Neural crest cell (in vitro differentiated cells): ENCODE measurements at regions not wholly inside any gene's neighbourhood (a gene's known extent, or its start where the extent isn't known, plus 50 kb on each side); places are given as distances from the start of the nearest gene placed in this dataset.

ENCODE experiments used
- DNase-seq: peaks from one replicate; pipeline ENCODE4 v3.0.0; 2021; ENCODE audit warnings: low read depth, mixed read lengths, low spot score
- H3K27ac Mint-ChIP-seq: one replicate; pipeline ENCODE4 v1.8.0; 2021; ENCODE audit warnings: mild to moderate bottlenecking, mixed read lengths; ENCODE audit not compliant: unreplicated experiment
- H3K27me3 Mint-ChIP-seq: 2 replicates; pipeline ENCODE4 v1.8.0; 2021; ENCODE audit warnings: low read depth, mild to moderate bottlenecking, mixed read lengths
- H3K36me3 Mint-ChIP-seq: 2 replicates; pipeline ENCODE4 v1.8.0; 2021; ENCODE audit warnings: low read depth, mild to moderate bottlenecking, mixed read lengths
- H3K4me1 Mint-ChIP-seq: 2 replicates; pipeline ENCODE4 v1.8.0; 2021; ENCODE audit warnings: mixed read lengths
- H3K4me3 Mint-ChIP-seq: one replicate; pipeline ENCODE4 v1.8.0; 2021; ENCODE audit warnings: mild to moderate bottlenecking, mixed read lengths
- H3K9me3 Mint-ChIP-seq: 2 replicates; pipeline ENCODE4 v1.8.0; 2021; ENCODE audit warnings: mixed read lengths
- CTCF ChIP-seq: fragments of 200-600 bp; sonication (generic); conservative IDR thresholded peaks from 2 replicates; pipeline ENCODE4 v1.5.0; 2021; ENCODE audit warnings: antibody characterized with exemption, mild to moderate bottlenecking

DNA sequence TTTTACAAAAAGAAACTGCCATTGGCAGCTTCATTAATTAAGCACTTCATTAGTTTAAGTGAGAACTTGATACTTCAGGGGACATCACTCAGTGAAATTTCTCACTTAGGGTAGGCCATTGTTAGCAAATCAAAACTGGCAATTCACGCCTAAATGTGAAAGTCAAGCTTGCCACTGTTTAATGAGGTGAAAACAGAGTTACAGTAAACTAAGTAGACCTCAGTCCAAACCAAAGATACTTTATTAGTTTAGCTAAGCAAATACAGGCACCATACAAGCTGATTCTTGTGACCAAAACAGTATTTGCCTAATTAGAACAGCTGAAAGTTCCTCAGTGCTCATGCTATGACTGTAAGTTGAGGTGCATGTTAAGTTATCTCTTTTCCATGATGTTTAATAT, 176.5 kb upstream of the CPNE8 start:
- DNase-seq = no peak
- TF ChIP-seq CTCF = no peak
- Mint-ChIP-seq H3K27ac (no peak overlapping the region), H3K27me3 (no peaks in the 10 kb centered on the region), H3K9me3 (no peaks in the 10 kb centered on the region), H3K4me1 (no peaks in the 10 kb centered on the region), H3K36me3 (no peaks in the 10 kb centered on the region), H3K4me3 (no peak overlapping the region)

DNA sequence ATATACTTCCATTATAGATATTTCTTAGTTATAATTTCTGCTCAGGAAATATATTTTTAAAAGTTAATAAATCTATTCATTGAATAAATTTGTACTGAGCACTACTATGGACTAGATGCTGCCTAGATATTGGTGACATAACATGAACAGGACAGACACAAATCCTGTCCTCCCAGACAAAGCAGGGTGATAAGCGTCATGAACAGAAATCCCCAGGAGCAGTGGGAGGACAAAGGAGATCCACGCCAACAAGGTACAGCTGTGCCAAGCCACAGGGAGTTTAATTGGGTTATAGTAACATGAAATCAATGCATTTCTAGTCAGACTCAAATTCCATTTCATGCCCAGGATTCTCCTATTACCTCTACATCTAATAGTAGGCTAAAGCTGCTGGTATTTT, 171.8 kb upstream of the CPNE8 start:
- H3K36me3 Mint-ChIP-seq = no peaks in the 10 kb centered on the region
- DNase-seq = no peak
- no peak for TF ChIP-seq CTCF
- no peak overlapping the region for H3K27ac Mint-ChIP-seq
- H3K4me1 Mint-ChIP-seq = no peaks in the 10 kb centered on the region
- no peaks in the 10 kb centered on the region for H3K27me3 Mint-ChIP-seq
- no peak overlapping the region for H3K4me3 Mint-ChIP-seq
- H3K9me3 Mint-ChIP-seq = no peaks in the 10 kb centered on the region

DNA sequence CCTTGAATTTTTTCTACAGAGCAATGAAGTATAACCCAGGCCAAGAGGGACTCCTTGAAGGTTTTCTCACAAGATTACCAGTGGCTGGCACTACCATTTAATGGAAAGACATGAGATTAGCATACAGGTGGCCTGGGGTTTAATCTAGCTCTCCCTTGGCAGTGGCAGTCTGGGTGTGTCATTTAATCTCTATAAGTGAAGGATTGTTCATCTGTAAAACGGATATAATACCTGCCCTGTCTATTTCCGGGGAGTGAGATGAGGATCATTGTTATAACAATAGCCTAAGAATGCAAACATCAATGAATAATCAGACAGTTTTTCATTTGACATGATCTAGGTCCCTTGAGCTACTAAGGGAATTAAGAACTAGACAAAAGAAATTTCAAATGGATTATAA, 168.7 kb upstream of the CPNE8 start:
- no peak overlapping the region for H3K27ac Mint-ChIP-seq
- no peaks in the 10 kb centered on the region for H3K9me3 Mint-ChIP-seq
- H3K4me3 Mint-ChIP-seq = no peak overlapping the region

GRCh38 chr12:39072658-39073057, 167.3 kb upstream of the CPNE8 start:
- DNase-seq = no peak
- Mint-ChIP-seq H3K27ac (no peak overlapping the region), H3K9me3 (no peaks in the 10 kb centered on the region), H3K36me3 (no peaks in the 10 kb centered on the region), H3K27me3 (no peaks in the 10 kb centered on the region), H3K4me3 (no peak overlapping the region), H3K4me1 (no peaks in the 10 kb centered on the region)
- TF ChIP-seq CTCF = no peak

More for the DNA sequence above, 168.7 kb upstream of the CPNE8 start:
- TF ChIP-seq CTCF = no peak
- DNase-seq = no peak
- no peaks in the 10 kb centered on the region for H3K36me3 Mint-ChIP-seq
- no peaks in the 10 kb centered on the region for H3K27me3 Mint-ChIP-seq
- H3K4me1 Mint-ChIP-seq = no peaks in the 10 kb centered on the region

- no peak overlapping the region for H3K4me3 Mint-ChIP-seq
- H3K36me3 Mint-ChIP-seq = no peaks in the 10 kb centered on the region
- no peak for DNase-seq
- H3K4me1 Mint-ChIP-seq = no peaks in the 10 kb centered on the region
- TF ChIP-seq CTCF = no peak
- H3K9me3 Mint-ChIP-seq = no peaks in the 10 kb centered on the region
- H3K27me3 Mint-ChIP-seq = no peaks in the 10 kb centered on the region
- H3K27ac Mint-ChIP-seq = no peak overlapping the region
Observed at GRCh38 chr12:39071611-39072010, 166.2 kb upstream of the CPNE8 start.

DNA sequence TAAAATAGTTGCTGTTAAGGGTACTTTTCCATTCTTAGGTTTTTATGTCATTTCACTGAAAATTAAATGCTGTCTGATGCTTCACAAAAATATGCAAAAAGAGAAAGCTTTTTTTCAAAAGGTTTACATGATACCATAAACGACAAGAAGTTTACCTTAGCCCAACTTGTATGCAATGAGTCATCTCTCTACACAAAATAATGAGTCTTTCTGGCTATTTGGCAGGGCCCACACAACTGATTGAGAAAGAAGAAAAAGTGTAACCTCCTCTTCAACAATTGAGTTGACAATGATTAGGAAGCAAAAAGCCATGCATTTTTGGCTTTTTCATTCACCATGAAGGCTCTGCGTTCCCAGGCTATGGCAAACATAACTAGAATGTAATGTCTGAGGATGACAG, 165.4 kb upstream of the CPNE8 start:
- Mint-ChIP-seq H3K36me3 (no peaks in the 10 kb centered on the region), H3K27me3 (no peaks in the 10 kb centered on the region), H3K4me1 (no peaks in the 10 kb centered on the region), H3K27ac (no peak overlapping the region), H3K4me3 (no peak overlapping the region), H3K9me3 (no peaks in the 10 kb centered on the region)
- no peak for TF ChIP-seq CTCF
- DNase-seq = no peak
